ENCODE measurements at regions not wholly inside any gene's neighbourhood (a gene's known extent, or its start where the extent isn't known, plus 50 kb on each side); places are given as distances from the start of the nearest gene placed in this dataset.
"Not testable (repeated sequence)": the region's sequence is repeated elsewhere in the genome, so short reads cannot be mapped to it uniquely, and the experiment has no call there.

- DNase-seq: peak; percentile 87
Observed at GRCh38 chr14:30270200-30271161, 288.5 kb upstream of the G2E3 start.

- DNase-seq: no peak
Observed at GRCh38 chr14:30271811-30272323, 287.1 kb upstream of the G2E3 start.

GRCh38 chr14:30272848-30273832 is 285.8 kb upstream of the G2E3 start:
- peak; percentile 61 for DNase-seq

GRCh38 chr14:30275604-30276003 is 283.4 kb upstream of the G2E3 start:
- DNase-seq: no peak

GRCh38 chr14:30277268-30277667 is 281.7 kb upstream of the G2E3 start:
- DNase-seq: no peak

- not testable (repeated sequence) for DNase-seq
Observed at GRCh38 chr14:30278856-30279255, 280.1 kb upstream of the G2E3 start.

- no peak for DNase-seq
Observed at GRCh38 chr14:30283822-30284446, 275.0 kb upstream of the G2E3 start.

GRCh38 chr14:30284808-30285207 is 274.1 kb upstream of the G2E3 start:
- DNase-seq: no peak

- no peak for DNase-seq
Observed at GRCh38 chr14:30287579-30288445, 271.1 kb upstream of the G2E3 start.

GRCh38 chr14:30290001-30290400 is 269.0 kb upstream of the G2E3 start:
- DNase-seq: no peak

- no peak for DNase-seq
Observed at GRCh38 chr14:30291216-30291615, 267.7 kb upstream of the G2E3 start.

GRCh38 chr14:30292541-30292940 is 266.4 kb upstream of the G2E3 start:
- DNase-seq: no peak

- no peak for DNase-seq
Observed at GRCh38 chr14:30295980-30296379, 263.0 kb upstream of the G2E3 start.

GRCh38 chr14:30296931-30297405 is 262.0 kb upstream of the G2E3 start:
- DNase-seq: no peak

- DNase-seq: no peak
Observed at GRCh38 chr14:30297876-30298795, 260.8 kb upstream of the G2E3 start.

GRCh38 chr14:30299915-30300314 is 259.0 kb upstream of the G2E3 start:
- DNase-seq: no peak

- DNase-seq: no peak
Observed at GRCh38 chr14:30303350-30303749, 255.6 kb upstream of the G2E3 start.

GRCh38 chr14:30305346-30305745 is 253.6 kb upstream of the G2E3 start:
- DNase-seq: peak; percentile 14

GRCh38 chr14:30309405-30309804 is 249.6 kb upstream of the G2E3 start:
- DNase-seq: no peak

GRCh38 chr14:30312214-30312613 is 246.7 kb upstream of the G2E3 start:
- no peak for DNase-seq
